K562 (cell line): ENCODE measurements at regions not wholly inside any gene's neighbourhood (a gene's known extent, or its start where the extent isn't known, plus 50 kb on each side); places are given as distances from the start of the nearest gene placed in this dataset.

ENCODE experiments used
- ATAC-seq: fragments of 200-7000 bp; cut with Tn5 transposase; 3 replicates; pipeline ENCODE4 v1.9.1; 2020; ENCODE audit warnings: moderate library complexity
- BruUV-seq: library from RNA; stranded (reverse); fragments of 400-500 nt; replicated peaks from 2 replicates; lab custom pipeline; 2021; lab: Mats Ljungman, UMichigan
- CTCF ChIA-PET: fragments of 300-600 bp; formaldehyde crosslinking; extraction: SDS; loops from one replicate; lab custom pipeline; 2021; ENCODE audit warnings: low intra/inter-chr PET ratio; lab: Yijun Ruan, JAX
- POLR2A ChIA-PET: fragments of 300-600, 350-650 bp; sonication (Branson Sonifier 250); formaldehyde crosslinking; extraction: SDS; loops from one replicate; lab custom pipeline; 2021; ENCODE audit warnings: antibody characterized with exemption, inconsistent platforms; lab: Yijun Ruan, JAX
- DNase-seq, 4 experiments: peaks; one replicate each; pipeline versions ENCODE4 v3.0.0 to v3.0.0-alpha.2; 2011 to 2018; ENCODE audit warnings: low spot score in 3 of 4, mixed read lengths in 3 of 4; ENCODE audit errors: extremely low read depth in 1 of 4
- FAIRE-seq: peaks from 2 replicates; lab custom pipeline; 2011; peaks lifted over from hg19 to GRCh38; lab: Jason Lieb, UNC
- H2AFZ ChIP-seq: 2 replicates; pipeline ENCODE4 v1.6.0; 2011; ENCODE audit warnings: low read depth, low read length, control low read depth, inconsistent platforms
- H3K27ac ChIP-seq: fragments of 200-600 bp; 3 replicates; pipeline ENCODE4 v1.8.0; 2011; ENCODE audit warnings: low read depth, mild to moderate bottlenecking, control low read depth, inconsistent platforms, low read length, moderate library complexity, mixed read lengths; ENCODE audit errors: extremely low read depth
- H3K27me3 ChIP-seq, 2 experiments: fragments of 300-600 bp in 1 of 2; 2 replicates in 1 of 2; 3 replicates in 1 of 2; pipeline versions ENCODE4 v1.6.0 to v1.8.0; 2011; ENCODE audit warnings: inconsistent platforms in 2 of 2, low read length in 2 of 2, mild to moderate bottlenecking in 1 of 2, mixed read lengths in 1 of 2, moderate library complexity in 1 of 2; ENCODE audit not compliant: control insufficient read depth in 2 of 2, insufficient read depth in 2 of 2
- H3K36me3 ChIP-seq: fragments of 300-600 bp; 3 replicates; pipeline ENCODE4 v1.8.0; 2011; ENCODE audit warnings: mild to moderate bottlenecking, low read length, inconsistent platforms; ENCODE audit not compliant: control insufficient read depth, insufficient read depth
- H3K4me1 ChIP-seq, 2 experiments: fragments of 200-600 bp in 1 of 2; replicated peaks in 1 of 2; 2 replicates in 1 of 2; 3 replicates in 1 of 2; pipeline versions ENCODE4 v1.5.1 to v1.8.0; 2011; ENCODE audit warnings: inconsistent platforms in 2 of 2, low read length in 2 of 2, mild to moderate bottlenecking in 1 of 2, mixed read lengths in 1 of 2, moderate library complexity in 1 of 2; ENCODE audit not compliant: control insufficient read depth in 2 of 2, insufficient read depth in 2 of 2
- H3K4me2 ChIP-seq: 2 replicates; pipeline ENCODE4 v1.6.1; 2011; ENCODE audit warnings: low read length, control low read depth, inconsistent platforms, mixed read lengths; ENCODE audit not compliant: insufficient read depth
- H3K4me3 ChIP-seq: fragments of 200-600 bp; sonication (generic), shearing (Covaris generic); 2 replicates; pipeline ENCODE4 v1.5.1; 2016; ENCODE audit warnings: control low read depth, inconsistent platforms
- H3K79me2 ChIP-seq: fragments of 200-600 bp; 3 replicates; pipeline ENCODE4 v1.8.0; 2011; ENCODE audit warnings: low read length, inconsistent platforms; ENCODE audit not compliant: control insufficient read depth, insufficient read depth
- H3K9ac ChIP-seq, 2 experiments: 2 replicates each; pipeline versions ENCODE4 v1.6.0 to v1.6.1; 2011; ENCODE audit warnings: low read depth in 2 of 2, low read length in 2 of 2, control low read depth in 1 of 2, inconsistent platforms in 1 of 2, mild to moderate bottlenecking in 1 of 2, mixed read lengths in 1 of 2; ENCODE audit not compliant: insufficient read depth in 1 of 2
- H3K9me1 ChIP-seq: one replicate; pipeline ENCODE4 v1.6.0; 2011; ENCODE audit warnings: inconsistent platforms, mild to moderate bottlenecking, low read length, moderate library complexity; ENCODE audit not compliant: control insufficient read depth, insufficient read depth
- H3K9me3 ChIP-seq: replicated peaks from 2 replicates; pipeline ENCODE4 v1.5.1; 2011; ENCODE audit warnings: low read depth, low read length, inconsistent platforms; ENCODE audit not compliant: control insufficient read depth, insufficient read depth
- H4K20me1 ChIP-seq: replicated peaks from 2 replicates; pipeline ENCODE4 v1.6.1; 2011; ENCODE audit warnings: low read length, inconsistent platforms, mixed read lengths; ENCODE audit not compliant: control insufficient read depth, insufficient read depth
- BACH1 ChIP-seq: fragments of 200-800 bp; sonication (Bioruptor generic); IDR thresholded peaks from 2 replicates; pipeline ENCODE4 v1.6.1; 2016; ENCODE audit warnings: missing genetic modification characterization, missing compliant biosample characterization
- E2F4 ChIP-seq: sonication (generic); formaldehyde crosslinking; IDR thresholded peaks from 2 replicates; pipeline ENCODE4 v1.8.0; 2022; ENCODE audit warnings: mild to moderate bottlenecking, low read depth, missing genetic modification reagents
- GATAD2B ChIP-seq: fragments of 450-650 bp; IDR thresholded peaks from 2 replicates; pipeline ENCODE4 v1.6.1; 2017; ENCODE audit warnings: mild to moderate bottlenecking, borderline replicate concordance
- KLF13 ChIP-seq: fragments of 450-650 bp; IDR thresholded peaks from 2 replicates; pipeline ENCODE4 v1.6.1; 2016; ENCODE audit warnings: missing genetic modification characterization, low read depth, mild to moderate bottlenecking, missing compliant biosample characterization, moderate library complexity, borderline replicate concordance
- ZEB2 ChIP-seq: fragments of 450-650 bp; IDR thresholded peaks from 2 replicates; pipeline ENCODE4 v1.6.1; 2016
- ZNF347 ChIP-seq: fragments of 450-650 bp; formaldehyde crosslinking; IDR thresholded peaks from 2 replicates; pipeline ENCODE4 v1.4.0; 2020; ENCODE audit warnings: low read depth, mild to moderate bottlenecking, moderate library complexity
- ZNF511 ChIP-seq: sonication (generic); formaldehyde crosslinking; IDR thresholded peaks from 2 replicates; pipeline ENCODE4 v1.8.0; 2022; ENCODE audit warnings: mild to moderate bottlenecking, missing genetic modification reagents
- WGBS: fragments of 100-300 bp; shearing (Covaris generic); methylation state at CpG from one replicate; pipeline ENCODE4 v1.1.6; 2016; ENCODE audit warnings: low coverage, mixed read lengths; ENCODE audit not compliant: insufficient coverage; ENCODE audit errors: missing lambda C conversion rate; 5-methylcytosine and 5-hydroxymethylcytosine counted together
- in situ Hi-C: fragments of 300-500 bp; cut with MboI; formaldehyde crosslinking; loops from 4 replicates; pipeline ENCODE4 v1.15.0; 2018; ENCODE audit warnings: inconsistent platforms, mixed read lengths
- intact Hi-C: fragments of 100-400 bp; cut with micrococcal nuclease; formaldehyde crosslinking; loops from 2 replicates; pipeline ENCODE4 v1.14.2; 2022
- TF ChIP-seq, protein P1 (sequence below): fragments of 250-450 bp; sonication (Bioruptor Pico); IDR thresholded peaks from 2 replicates; pipeline ENCODE4 v1.4.0; 2020; ENCODE audit warnings: mild to moderate bottlenecking, moderate library complexity
- TF ChIP-seq, protein P2 (sequence below): fragments of 250-450 bp; sonication (Bioruptor Pico); IDR thresholded peaks from 2 replicates; pipeline ENCODE4 v1.5.0; 2021

DNA sequence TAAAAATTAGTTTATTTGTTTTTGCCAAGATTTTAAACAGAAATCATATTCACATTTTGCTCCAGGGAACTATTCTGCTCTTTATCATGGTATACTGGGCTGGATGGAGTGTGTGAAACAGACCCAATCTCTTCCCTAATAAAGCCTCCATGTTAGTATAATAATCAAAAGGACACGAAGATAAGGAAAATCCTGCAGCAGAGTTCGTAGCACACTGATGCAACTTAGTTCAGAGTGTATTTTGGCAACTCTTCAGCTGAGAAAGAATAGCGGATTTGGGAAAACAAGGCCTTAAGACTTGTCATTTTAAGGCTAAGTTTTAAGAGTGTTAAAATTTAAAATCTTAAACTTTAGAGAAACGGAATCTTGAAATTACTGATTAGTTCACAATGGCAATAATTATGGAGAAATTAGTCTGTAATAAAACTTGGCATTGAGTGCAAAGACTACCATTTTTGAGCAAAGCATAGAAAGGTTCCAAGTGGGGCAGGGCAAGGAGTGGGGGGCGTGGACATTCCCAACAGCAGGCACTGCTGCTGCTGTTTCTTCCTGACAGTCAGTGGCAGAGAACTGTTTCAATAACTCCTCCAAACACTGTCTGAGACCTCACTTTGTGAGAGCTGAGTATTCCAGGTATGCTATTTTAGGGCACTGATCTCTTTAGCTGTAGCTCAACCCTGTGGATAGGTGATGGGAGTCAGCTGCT lies 225.0 kb downstream of the HRH4 start:
- FAIRE-seq, result no peak
- ChIA-PET CTCF (no interaction called here), POLR2A (no interaction called here)
- Histone ChIP-seq H4K20me1 (no peaks in the 10 kb centered on the region), H3K36me3 (no peaks in the 10 kb centered on the region), H3K4me1 (no peaks in the 10 kb centered on the region), H3K27ac (no peak overlapping the region), H3K9me1 (no peaks in the 10 kb centered on the region), H3K4me2 (no peak overlapping the region), H3K9me3 (no peaks in the 10 kb centered on the region; the same call in 1 of the 2 replicates), H3K79me2 (no peaks in the 10 kb centered on the region), H2AFZ (no peak overlapping the region), H3K4me3 (no peak overlapping the region), H3K9ac (no peak overlapping the region), H3K27me3 (no peaks in the 10 kb centered on the region)
- intact Hi-C loops (no loop called here), in situ Hi-C loops (no loop called here)
- no TSS peak for BruUV-seq
- WGBS, result 0% methylated on average over 5 of the region's 5 CpGs
- DNase-seq, result no peak
- ATAC-seq, result no peak
- TF ChIP-seq, protein P1, sequence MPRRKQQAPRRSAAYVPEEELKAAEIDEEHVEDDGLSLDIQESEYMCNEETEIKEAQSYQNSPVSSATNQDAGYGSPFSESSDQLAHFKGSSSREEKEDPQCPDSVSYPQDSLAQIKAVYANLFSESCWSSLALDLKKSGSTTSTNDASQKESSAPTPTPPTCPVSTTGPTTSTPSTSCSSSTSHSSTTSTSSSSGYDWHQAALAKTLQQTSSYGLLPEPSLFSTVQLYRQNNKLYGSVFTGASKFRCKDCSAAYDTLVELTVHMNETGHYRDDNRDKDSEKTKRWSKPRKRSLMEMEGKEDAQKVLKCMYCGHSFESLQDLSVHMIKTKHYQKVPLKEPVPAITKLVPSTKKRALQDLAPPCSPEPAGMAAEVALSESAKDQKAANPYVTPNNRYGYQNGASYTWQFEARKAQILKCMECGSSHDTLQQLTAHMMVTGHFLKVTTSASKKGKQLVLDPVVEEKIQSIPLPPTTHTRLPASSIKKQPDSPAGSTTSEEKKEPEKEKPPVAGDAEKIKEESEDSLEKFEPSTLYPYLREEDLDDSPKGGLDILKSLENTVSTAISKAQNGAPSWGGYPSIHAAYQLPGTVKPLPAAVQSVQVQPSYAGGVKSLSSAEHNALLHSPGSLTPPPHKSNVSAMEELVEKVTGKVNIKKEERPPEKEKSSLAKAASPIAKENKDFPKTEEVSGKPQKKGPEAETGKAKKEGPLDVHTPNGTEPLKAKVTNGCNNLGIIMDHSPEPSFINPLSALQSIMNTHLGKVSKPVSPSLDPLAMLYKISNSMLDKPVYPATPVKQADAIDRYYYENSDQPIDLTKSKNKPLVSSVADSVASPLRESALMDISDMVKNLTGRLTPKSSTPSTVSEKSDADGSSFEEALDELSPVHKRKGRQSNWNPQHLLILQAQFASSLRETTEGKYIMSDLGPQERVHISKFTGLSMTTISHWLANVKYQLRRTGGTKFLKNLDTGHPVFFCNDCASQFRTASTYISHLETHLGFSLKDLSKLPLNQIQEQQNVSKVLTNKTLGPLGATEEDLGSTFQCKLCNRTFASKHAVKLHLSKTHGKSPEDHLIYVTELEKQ (CRISPR knock-in tag), result no peak
- TF ChIP-seq GATAD2B (no peak), E2F4 (CRISPR knock-in tag) (no peak), ZNF347 (CRISPR knock-in tag) (no peak), ZNF511 (no peak), KLF13 (tag) (no peak), BACH1 (tag) (no peak), ZEB2 (no peak)
- TF ChIP-seq, protein P2, sequence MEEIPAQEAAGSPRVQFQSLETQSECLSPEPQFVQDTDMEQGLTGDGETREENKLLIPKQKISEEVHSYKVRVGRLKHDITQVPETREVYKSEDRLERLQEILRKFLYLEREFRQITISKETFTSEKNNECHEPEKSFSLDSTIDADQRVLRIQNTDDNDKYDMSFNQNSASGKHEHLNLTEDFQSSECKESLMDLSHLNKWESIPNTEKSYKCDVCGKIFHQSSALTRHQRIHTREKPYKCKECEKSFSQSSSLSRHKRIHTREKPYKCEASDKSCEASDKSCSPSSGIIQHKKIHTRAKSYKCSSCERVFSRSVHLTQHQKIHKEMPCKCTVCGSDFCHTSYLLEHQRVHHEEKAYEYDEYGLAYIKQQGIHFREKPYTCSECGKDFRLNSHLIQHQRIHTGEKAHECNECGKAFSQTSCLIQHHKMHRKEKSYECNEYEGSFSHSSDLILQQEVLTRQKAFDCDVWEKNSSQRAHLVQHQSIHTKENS, result no peak
